Stimulated activated naive CD8-positive, alpha-beta T cell treated with anti-CD3 and anti-CD28 coated beads, Interleukin-15, Interleukin-2, amounts not matched to agents 100 ng/mL and 50 ng/mL, for 24 hours (primary cell): ENCODE measurements at regions not wholly inside any gene's neighbourhood (a gene's known extent, or its start where the extent isn't known, plus 50 kb on each side); places are given as distances from the start of the nearest gene placed in this dataset.
"Not testable (repeated sequence)": the region's sequence is repeated elsewhere in the genome, so short reads cannot be mapped to it uniquely, and the experiment has no call there.

Source experiments
- H3K27ac Mint-ChIP-seq: one replicate; pipeline ENCODE4 v1.8.0; 2021; ENCODE audit warnings: mild to moderate bottlenecking, mixed read lengths
- H3K27me3 Mint-ChIP-seq: one replicate; pipeline ENCODE4 v1.8.0; 2021; ENCODE audit warnings: mixed read lengths
- H3K36me3 Mint-ChIP-seq: one replicate; pipeline ENCODE4 v1.8.0; 2021; ENCODE audit warnings: low read depth, mixed read lengths
- H3K4me1 Mint-ChIP-seq: one replicate; pipeline ENCODE4 v1.8.0; 2021; ENCODE audit warnings: low read depth, mixed read lengths
- H3K4me3 Mint-ChIP-seq: one replicate; pipeline ENCODE4 v1.8.0; 2021; ENCODE audit warnings: mild to moderate bottlenecking, mixed read lengths
- H3K9me3 Mint-ChIP-seq: one replicate; pipeline ENCODE4 v1.8.0; 2021; ENCODE audit warnings: mixed read lengths

- not testable (repeated sequence) for H3K9me3 Mint-ChIP-seq, H3K27me3 Mint-ChIP-seq, H3K4me3 Mint-ChIP-seq, H3K36me3 Mint-ChIP-seq, H3K4me1 Mint-ChIP-seq, H3K27ac Mint-ChIP-seq
These were observed 524.0 kb downstream of the GOLGA6L6 start for GRCh38 chr15:20017581-20017980.

- not testable (repeated sequence) for H3K36me3 Mint-ChIP-seq, H3K4me3 Mint-ChIP-seq, H3K4me1 Mint-ChIP-seq, H3K9me3 Mint-ChIP-seq, H3K27ac Mint-ChIP-seq, H3K27me3 Mint-ChIP-seq
These were observed 524.7 kb downstream of the GOLGA6L6 start for GRCh38 chr15:20016941-20017340.

GRCh38 chr15:20012837-20013236, 528.8 kb downstream of the GOLGA6L6 start:
- not testable (repeated sequence) for H3K36me3 Mint-ChIP-seq, H3K27me3 Mint-ChIP-seq, H3K4me3 Mint-ChIP-seq, H3K9me3 Mint-ChIP-seq, H3K4me1 Mint-ChIP-seq, H3K27ac Mint-ChIP-seq

- not testable (repeated sequence) for H3K9me3 Mint-ChIP-seq, H3K27ac Mint-ChIP-seq, H3K4me3 Mint-ChIP-seq, H3K27me3 Mint-ChIP-seq, H3K36me3 Mint-ChIP-seq, H3K4me1 Mint-ChIP-seq
These were observed 530.8 kb downstream of the GOLGA6L6 start for GRCh38 chr15:20010759-20011158.

DNA sequence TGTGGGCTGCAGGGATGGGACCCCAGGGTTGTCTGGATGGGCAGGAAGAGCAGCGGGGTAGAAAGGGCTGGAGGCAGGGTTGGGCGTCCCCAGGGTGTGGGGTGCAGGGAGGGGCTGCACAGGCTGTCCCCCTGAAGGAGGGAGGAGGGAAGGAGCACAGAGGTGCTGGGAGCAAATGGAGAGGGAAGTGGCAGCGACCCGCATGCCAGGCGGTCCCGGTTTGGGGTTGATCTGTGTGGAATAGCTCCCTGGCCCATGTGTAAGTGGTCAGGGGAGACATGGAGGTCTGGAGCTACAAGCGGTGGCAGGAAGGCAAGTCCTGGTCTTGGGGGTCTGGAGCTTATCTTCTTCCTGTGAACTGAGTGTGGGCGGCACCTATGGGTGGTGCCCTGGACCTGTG, 532.0 kb downstream of the GOLGA6L6 start:
- H3K36me3 Mint-ChIP-seq, H3K27me3 Mint-ChIP-seq, H3K4me3 Mint-ChIP-seq, H3K27ac Mint-ChIP-seq, H3K4me1 Mint-ChIP-seq, H3K9me3 Mint-ChIP-seq: not testable (repeated sequence)

GRCh38 chr15:20007338-20007737, 534.3 kb downstream of the GOLGA6L6 start:
- not testable (repeated sequence) for H3K9me3 Mint-ChIP-seq, H3K27me3 Mint-ChIP-seq, H3K36me3 Mint-ChIP-seq, H3K4me1 Mint-ChIP-seq, H3K27ac Mint-ChIP-seq, H3K4me3 Mint-ChIP-seq

DNA sequence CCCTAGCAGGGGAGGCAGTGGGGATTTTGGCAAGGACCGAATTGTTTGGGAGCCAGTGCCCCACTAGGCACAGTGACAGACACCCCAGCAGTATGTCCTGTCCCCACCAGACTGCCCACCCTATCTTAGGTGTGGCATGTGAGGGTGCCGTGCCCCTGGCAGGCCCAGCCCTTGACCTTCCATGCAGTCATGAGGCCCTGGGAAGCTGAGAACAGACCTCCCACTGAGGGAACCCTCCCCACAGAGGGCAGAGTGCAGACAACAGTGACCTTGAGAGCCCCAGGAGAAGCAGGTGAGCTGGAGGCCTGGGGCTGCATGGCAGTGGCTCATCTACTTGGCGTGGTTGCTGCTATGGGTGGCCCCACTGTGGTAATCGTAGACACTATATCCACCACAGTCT, 538.1 kb downstream of the GOLGA6L6 start:
- H3K36me3 Mint-ChIP-seq, H3K4me3 Mint-ChIP-seq: not testable (repeated sequence)

DNA sequence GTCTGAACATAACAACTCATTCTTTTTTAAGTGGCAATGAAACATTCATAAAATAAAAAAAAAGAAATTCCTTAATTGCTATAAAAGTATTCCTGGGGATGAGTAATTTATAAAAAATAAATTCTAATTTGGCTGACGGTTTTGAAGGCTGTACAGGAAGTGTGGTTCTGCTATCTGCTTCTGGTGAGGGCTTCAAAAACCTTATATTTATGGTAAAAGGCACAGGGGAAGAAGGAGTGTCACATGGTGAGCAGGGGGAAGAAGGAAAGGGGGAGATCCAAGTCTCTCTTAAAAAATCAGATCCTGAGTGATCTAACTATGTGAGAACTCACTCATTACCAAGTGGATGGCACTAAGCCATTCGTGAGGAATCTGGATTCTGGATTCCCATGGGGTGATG, 539.0 kb downstream of the GOLGA6L6 start:
- H3K27me3 Mint-ChIP-seq, H3K9me3 Mint-ChIP-seq, H3K27ac Mint-ChIP-seq, H3K4me3 Mint-ChIP-seq, H3K4me1 Mint-ChIP-seq, H3K36me3 Mint-ChIP-seq: not testable (repeated sequence)

More for the DNA sequence above, 538.1 kb downstream of the GOLGA6L6 start:
- not testable (repeated sequence) for H3K27ac Mint-ChIP-seq, H3K27me3 Mint-ChIP-seq, H3K4me1 Mint-ChIP-seq, H3K9me3 Mint-ChIP-seq

GRCh38 chr15:19996574-19997194, 544.9 kb downstream of the GOLGA6L6 start:
- not testable (repeated sequence) for H3K27me3 Mint-ChIP-seq, H3K9me3 Mint-ChIP-seq, H3K27ac Mint-ChIP-seq, H3K4me3 Mint-ChIP-seq, H3K4me1 Mint-ChIP-seq, H3K36me3 Mint-ChIP-seq

GRCh38 chr15:19995296-19995695, 546.3 kb downstream of the GOLGA6L6 start:
- not testable (repeated sequence) for H3K36me3 Mint-ChIP-seq, H3K4me1 Mint-ChIP-seq, H3K27ac Mint-ChIP-seq, H3K4me3 Mint-ChIP-seq, H3K27me3 Mint-ChIP-seq
- peaks cover 17% of the 10 kb centered on the region for H3K9me3 Mint-ChIP-seq

- Mint-ChIP-seq H3K4me1 (no peaks in the 10 kb centered on the region), H3K36me3 (no peaks in the 10 kb centered on the region), H3K27ac (no peak overlapping the region), H3K4me3 (no peak overlapping the region), H3K27me3 (no peaks in the 10 kb centered on the region), H3K9me3 (peaks cover 19% of the 10 kb centered on the region)
These were observed 549.2 kb downstream of the GOLGA6L6 start for GRCh38 chr15:19992428-19992827.

GRCh38 chr15:19988094-19988660, 553.4 kb downstream of the GOLGA6L6 start:
- Mint-ChIP-seq H3K4me3 (no peak overlapping the region), H3K9me3 (peaks cover 19% of the 10 kb centered on the region), H3K4me1 (no peaks in the 10 kb centered on the region), H3K27ac (no peak overlapping the region), H3K27me3 (no peaks in the 10 kb centered on the region), H3K36me3 (no peaks in the 10 kb centered on the region)

DNA sequence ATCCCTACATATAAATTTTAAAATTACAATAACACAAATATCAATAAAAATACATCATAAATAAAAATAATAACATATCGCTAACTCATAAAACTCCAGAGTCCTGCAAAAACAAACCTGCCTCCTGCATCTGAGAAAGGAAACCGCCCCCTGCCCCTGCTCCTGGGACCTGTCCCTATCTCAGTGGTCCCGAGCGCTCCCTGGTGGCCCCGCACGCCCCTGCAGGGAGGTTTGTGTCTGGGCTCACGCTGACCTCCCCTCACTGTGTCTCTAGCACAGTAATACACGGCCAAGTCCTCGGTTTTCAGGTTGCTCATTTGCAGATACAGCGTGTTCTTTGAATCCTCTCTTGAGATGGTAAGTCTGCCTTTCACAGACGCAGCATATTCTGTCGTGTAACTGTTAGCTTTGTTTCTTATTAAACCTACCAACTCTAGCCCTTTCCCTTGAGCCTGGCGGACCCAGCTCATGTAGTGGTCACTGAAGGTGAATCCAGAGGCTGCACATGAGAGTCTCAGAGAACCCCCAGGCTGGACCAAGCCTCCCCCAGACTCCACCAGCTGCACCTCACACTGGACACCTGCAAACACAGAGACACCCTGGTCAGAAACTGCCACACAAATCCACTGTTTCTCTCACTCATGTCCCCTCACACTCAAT, 554.1 kb downstream of the GOLGA6L6 start:
- H3K9me3 Mint-ChIP-seq, result peaks cover 22% of the 10 kb centered on the region
- no peaks in the 10 kb centered on the region for H3K36me3 Mint-ChIP-seq
- no peak overlapping the region for H3K4me3 Mint-ChIP-seq

GRCh38 chr15:19984101-19984500, 557.5 kb downstream of the GOLGA6L6 start:
- H3K4me1 Mint-ChIP-seq, result no peaks in the 10 kb centered on the region
- H3K36me3 Mint-ChIP-seq, result no peaks in the 10 kb centered on the region
- peaks cover 11% of the 10 kb centered on the region for H3K9me3 Mint-ChIP-seq
- no peaks in the 10 kb centered on the region for H3K27me3 Mint-ChIP-seq
- H3K27ac Mint-ChIP-seq, result no peak overlapping the region
- H3K4me3 Mint-ChIP-seq, result no peak overlapping the region

More for the DNA sequence above, 554.1 kb downstream of the GOLGA6L6 start:
- no peaks in the 10 kb centered on the region for H3K4me1 Mint-ChIP-seq
- H3K27ac Mint-ChIP-seq, result no peak overlapping the region
- H3K27me3 Mint-ChIP-seq, result no peaks in the 10 kb centered on the region

DNA sequence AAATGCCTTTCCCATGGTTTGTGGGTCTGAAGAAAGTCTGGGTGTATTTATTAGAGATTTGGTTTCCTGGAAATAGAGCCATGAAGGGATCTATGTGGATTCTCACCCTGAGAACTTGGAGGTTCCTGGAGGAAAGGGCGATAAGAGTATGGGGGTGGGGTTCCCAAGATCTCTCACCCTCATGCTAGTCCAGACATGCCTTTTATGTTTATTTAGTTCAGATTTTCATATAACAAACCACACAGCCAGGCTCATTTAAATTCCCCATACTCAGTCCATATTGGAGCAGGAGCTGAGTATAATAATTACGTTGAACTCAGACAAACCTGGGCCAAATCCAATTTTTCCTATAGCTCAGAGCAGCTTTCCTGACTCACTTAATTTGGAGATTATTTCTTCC, 566.6 kb downstream of the GOLGA6L6 start:
- H3K27ac Mint-ChIP-seq, result no peak overlapping the region
- no peaks in the 10 kb centered on the region for H3K9me3 Mint-ChIP-seq
- no peak overlapping the region for H3K4me3 Mint-ChIP-seq
- no peaks in the 10 kb centered on the region for H3K27me3 Mint-ChIP-seq
- H3K4me1 Mint-ChIP-seq, result no peaks in the 10 kb centered on the region
- no peaks in the 10 kb centered on the region for H3K36me3 Mint-ChIP-seq

- no peaks in the 10 kb centered on the region for H3K4me1 Mint-ChIP-seq
- no peak overlapping the region for H3K27ac Mint-ChIP-seq
- H3K27me3 Mint-ChIP-seq, result no peaks in the 10 kb centered on the region
- no peaks in the 10 kb centered on the region for H3K9me3 Mint-ChIP-seq
- no peaks in the 10 kb centered on the region for H3K36me3 Mint-ChIP-seq
- no peak overlapping the region for H3K4me3 Mint-ChIP-seq
These were observed 567.9 kb downstream of the GOLGA6L6 start for GRCh38 chr15:19973718-19974117.
